ENCODE measurements at regions not wholly inside any gene's neighbourhood (a gene's known extent, or its start where the extent isn't known, plus 50 kb on each side); places are given as distances from the start of the nearest gene placed in this dataset.

DNA sequence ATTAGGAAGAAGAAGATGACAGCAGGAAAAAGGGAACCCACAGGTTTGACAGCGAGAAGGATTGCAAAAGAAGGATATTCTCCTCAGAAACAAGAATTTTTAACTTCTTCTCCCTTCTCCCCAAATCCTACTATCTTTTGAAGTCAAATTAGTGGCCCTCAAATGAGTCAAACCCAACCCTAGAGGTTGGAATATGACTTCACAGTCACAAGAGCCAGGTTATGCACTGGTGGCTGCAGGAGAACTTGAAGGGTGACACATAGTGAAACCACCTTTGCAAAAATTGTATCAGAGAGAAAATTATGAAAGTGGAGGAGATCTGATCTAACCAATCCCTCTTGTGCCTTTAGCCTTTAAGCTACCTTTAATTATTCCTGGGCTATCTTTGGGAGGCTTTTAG lies 386.2 kb upstream of the CCDC196 start:
- no peak for DNase-seq (ENCODE audit: low read depth in 1 of 2, low spot score in 1 of 2)

DNA sequence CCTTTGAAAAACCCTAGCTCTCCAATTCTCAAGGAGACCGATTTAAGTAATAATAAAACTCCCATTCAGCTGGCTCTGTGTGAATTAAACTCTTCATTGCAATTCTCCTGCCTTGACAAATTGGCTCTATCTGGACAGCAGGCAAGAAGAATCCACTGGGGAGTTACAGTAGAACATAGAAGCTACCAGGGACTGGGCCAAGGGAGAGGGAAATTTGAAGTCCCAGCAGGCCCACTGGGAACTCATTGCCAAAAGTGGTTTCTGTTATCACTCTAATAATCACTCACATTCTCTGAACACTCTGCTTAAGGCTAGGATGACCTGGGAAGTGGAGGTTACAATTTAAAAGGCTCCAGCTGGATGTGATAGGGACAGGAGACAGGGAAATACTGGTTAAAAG lies 384.5 kb upstream of the CCDC196 start:
- no peak for DNase-seq (ENCODE audit: low read depth in 1 of 2, low spot score in 1 of 2)

DNA sequence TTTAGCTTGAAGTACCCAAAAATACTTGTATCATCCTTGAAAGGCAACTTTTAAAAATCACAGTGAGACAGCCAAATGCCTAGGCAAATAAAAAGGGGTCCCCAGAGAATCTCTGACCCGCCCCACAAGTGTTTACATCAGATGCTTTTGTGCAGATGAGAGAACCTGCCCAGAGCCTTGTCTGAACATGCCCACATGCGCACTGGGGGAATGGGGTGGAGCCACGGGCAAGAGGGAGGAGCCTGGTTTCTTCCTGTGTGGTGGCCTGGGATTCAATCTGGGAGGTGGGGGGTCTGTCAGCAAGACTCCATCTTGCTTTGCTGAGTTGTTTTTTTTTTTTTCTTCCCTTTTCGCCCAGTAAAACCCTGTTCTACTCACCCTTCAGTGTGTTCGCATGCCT lies 381.7 kb upstream of the CCDC196 start:
- no peak for DNase-seq (ENCODE audit: low read depth in 1 of 2, low spot score in 1 of 2)

DNA sequence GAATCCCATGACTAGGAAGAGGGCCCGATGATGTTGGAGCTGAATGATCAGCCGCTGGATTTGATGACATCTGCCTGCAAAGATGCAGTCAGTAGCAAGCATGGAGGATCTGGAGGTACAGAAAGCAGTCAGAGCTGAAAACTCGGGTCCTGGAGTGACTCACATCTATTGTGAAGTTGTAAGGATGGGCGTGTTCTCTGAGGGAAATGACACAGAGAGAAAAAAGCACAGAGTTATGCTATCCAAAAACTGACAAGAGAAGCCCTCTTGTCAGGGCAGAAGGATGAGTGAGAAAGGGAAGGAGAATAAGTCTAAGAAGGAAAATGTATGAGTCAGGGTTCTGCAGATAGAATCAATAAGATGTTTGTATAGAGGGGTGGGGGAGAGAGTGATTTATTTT lies 380.4 kb upstream of the CCDC196 start:
- DNase-seq (ENCODE audit: low read depth in 1 of 2, low spot score in 1 of 2) = no peak

DNA sequence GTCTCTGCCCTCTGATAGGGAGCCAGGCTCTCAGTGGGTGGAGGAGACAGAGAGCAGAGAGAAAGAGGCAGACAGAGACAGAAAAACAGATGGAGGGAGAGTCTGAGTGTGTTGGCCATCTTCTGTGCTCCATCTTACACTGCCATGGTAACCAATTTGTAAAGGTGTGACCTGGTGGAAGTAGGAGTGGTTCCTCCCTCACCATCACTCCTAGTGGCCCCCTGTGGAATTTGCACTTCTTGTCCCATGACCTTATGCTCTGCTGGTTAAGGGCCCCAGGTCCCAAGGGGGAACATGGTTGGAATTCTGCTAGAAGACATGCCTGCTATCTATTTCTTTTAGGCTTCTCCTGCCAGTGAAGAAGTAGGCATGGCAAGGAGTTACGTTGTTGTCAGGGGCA lies 376.7 kb upstream of the CCDC196 start:
- no peak for DNase-seq (ENCODE audit: low read depth in 1 of 2, low spot score in 1 of 2)

DNA sequence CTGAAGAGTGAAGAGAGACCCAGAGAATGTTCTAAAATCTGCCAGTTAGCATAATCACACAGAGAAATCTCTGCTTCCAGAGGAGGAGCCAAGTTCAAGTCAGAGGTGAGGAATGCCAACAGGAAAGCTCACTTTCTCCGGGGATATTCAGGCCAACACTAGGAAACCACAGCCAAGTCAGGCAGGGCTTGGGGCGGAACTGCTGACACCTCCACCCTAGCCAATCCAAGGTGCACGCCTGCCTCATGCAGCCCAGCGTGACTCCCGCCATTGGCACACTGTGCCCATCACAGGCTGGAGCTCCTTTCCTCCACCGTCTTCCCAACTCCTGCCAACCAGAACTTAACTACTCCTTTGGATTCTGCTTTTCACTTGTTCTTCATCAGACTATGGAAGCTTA lies 374.3 kb upstream of the CCDC196 start:
- no peak for DNase-seq (ENCODE audit: low read depth in 1 of 2, low spot score in 1 of 2)

DNA sequence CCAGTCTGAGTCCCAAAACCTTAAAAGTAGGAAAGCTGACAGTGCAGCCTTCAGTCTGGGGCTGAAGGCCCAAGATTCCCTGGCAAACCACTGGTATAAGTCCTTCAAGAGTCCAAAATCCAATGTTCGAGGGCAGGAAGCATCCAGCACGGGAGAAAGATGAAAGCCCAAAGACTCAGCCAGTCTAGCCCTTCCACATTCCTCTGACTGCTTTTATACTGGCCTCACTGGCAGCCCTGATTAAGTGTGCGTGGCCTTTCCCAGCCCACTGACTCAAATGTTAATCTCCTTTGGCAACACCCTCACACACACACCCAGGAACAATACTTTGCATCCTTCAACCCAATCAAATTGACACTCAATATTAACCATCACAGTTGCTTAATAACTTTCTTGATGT lies 372.1 kb upstream of the CCDC196 start:
- no peak for DNase-seq (ENCODE audit: low read depth in 1 of 2, low spot score in 1 of 2)

DNA sequence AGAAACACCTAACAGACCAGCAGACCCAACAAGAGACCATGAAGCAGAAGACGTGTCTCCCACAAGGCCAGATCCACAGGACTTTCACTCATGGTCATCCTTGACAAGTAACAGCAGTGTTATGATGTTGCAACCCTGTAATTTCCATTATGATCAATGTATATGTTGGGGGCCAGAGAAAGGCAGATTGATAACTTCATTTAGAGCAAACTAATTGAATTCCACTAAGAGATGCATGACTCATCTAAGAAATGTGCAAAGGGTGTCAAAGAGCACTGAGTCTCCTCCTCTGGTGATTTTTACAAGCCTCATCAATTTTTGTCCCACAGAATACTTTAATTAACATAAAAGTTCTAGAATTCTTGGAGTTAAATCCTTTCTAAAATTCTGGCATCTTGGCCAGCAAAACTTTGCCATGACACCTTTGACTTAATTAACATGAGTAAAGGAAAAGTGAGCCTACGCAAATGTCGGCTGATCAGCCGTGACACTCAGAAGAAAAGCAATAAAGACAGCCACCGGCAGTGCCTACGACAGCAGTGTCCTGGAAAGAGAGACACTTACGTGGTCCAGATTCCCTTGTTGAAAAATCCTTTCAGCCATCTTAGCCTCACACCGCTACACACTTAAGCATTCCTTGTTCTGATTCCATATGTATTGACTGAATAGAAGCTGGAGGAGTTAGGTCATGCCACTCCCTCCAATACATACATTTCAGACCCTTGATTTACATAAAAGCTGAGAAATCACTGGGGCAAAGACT lies 370.2 kb upstream of the CCDC196 start:
- DNase-seq (ENCODE audit: low read depth in 1 of 2, low spot score in 1 of 2) = no peak

DNA sequence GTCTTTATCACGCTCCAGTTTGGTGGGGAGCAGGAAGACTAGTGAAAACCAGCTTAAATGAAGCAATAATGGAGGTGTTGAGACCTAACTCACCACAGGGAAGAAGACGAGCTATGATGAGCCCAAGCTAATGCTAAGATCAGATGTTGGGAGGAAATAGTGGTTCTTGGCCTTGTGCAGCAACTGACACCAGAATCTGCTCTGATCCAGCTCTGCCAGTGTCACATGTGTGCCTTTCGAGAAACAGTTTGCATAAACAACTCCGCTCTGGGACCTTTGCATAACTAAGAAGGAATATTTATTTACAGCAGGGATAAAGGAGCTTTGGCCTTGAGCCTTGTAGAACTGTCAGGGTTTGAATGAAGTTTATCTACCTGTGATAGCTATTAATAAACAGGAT lies 369.4 kb upstream of the CCDC196 start:
- no peak for DNase-seq (ENCODE audit: low read depth in 1 of 2, low spot score in 1 of 2)

DNA sequence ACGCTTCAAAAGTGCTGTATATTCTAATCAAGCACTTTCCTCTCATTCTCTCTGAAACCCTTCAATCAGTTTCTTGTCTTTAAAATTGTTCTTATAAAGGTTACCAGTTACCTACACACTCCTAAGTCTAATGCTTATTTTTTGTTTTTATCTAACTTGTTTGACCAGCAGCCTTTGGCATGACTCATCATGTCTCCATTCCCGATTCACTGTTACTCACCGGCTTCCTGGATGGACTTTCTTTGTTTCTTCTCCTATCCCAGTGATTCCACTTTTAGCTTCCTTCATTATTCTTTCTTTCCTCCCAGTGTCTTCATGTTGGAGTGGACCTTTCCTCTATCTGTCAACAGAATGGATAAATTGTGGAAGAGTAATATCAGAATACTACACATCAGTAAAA lies 368.6 kb upstream of the CCDC196 start:
- DNase-seq (ENCODE audit: low read depth in 1 of 2, low spot score in 1 of 2) = no peak

DNA sequence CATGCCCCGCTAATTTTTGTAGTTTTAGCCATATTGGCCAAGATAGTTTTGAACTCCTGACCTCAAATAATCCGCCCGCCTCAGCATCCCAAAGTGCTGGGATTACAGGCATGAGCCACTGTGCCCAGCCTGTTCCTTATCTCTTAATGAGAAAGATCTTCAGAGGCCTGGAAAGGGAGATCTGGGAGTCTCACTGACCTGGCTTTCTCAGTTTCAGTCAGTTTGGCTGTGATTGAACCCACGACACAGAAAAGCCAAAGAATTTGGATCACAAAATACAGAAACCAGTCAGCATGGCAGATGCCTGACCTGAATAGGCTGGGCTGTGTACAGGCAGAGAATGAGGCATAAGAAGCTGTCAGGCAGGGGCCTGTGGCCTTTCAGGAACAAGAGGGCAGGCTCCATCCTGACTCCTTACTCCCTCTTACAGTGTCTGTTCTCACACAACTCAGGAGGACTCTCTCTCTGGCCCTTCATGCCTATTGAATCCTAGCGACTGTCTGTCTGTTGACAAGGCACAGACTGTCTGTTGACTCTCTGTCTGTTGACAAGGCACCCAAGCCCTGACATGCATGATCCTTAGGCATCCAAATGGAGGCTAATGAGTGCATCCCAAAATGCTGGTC lies 366.5 kb upstream of the CCDC196 start:
- DNase-seq (ENCODE audit: low read depth in 1 of 2, low spot score in 1 of 2) = no peak

DNA sequence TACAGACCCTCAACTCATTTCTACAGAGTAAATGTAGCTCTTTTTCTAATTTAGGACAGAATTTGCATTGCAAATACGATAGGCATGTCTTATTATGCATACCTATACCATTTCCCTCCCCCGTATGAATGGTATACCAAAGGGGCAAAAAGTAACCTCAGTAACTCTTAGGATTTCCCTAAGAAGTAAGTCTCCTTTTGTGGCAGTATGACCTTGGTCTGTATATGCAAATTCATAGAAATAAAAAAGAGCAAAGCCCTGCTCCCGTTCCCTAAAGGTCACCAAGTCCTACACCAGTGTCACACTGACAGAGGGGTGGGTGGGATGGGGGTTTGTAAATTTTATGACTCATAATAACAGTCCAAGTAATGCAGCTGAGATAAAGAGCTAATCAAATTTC lies 365.8 kb upstream of the CCDC196 start:
- DNase-seq (ENCODE audit: low read depth in 1 of 2, low spot score in 1 of 2) = no peak

DNA sequence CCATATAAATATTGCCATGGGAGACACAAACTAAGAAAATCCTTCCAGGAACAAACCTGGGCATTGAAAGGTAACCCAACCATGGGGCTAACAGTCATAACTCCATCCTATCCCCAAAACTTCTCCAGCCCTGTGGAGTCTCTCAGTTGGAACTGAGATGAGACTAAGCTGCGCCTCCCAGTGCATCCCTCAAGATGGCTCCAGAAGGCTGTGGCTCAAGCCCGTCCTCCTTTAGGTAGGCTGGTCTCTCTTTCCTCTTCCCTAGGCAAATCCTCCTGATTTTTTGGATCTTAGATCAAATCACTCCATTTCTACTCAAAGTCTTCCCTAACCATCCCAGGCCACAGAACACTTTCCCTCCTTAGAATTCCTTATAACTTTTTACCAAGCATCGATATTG lies 364.3 kb upstream of the CCDC196 start:
- DNase-seq (ENCODE audit: low read depth in 1 of 2, low spot score in 1 of 2) = no peak

DNA sequence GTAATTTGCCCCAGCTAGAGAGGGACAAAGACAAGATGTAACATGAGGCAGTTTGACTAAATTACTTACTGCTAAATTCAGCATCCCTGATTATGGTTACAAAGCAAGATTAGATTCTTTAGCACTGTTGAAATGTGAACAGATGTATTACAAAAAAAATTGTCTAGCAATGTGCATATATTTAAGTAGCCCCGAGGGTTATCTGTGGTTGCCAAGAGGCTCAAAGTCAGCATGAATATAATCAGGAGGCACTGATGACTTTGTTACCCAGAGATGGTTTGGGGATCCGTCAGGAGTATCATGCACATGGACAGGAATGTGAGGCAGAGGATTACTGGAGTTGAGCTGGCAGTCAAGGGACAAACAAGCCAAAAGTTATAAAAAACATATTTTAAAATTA lies 356.9 kb upstream of the CCDC196 start:
- DNase-seq (ENCODE audit: low read depth in 1 of 2, low spot score in 1 of 2) = no peak

DNA sequence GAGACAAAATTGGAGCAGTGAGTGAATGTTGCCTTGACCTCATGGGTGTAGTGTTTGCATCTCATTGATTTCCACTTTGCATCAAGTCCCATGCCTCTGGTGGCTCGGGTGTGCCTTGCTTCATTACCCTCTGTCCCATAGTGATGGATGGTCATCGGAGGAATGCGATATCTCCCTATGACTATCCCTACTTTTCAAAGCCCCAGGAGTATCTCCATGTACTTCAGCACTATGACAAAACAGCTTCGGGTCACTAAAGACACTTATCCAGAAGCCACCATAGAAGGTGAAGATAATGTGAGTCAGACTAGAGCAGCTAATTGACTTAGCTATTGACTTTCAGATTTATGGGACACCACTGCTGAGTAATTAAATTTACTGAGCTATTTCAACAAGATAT lies 355.1 kb upstream of the CCDC196 start:
- no peak for DNase-seq (ENCODE audit: low read depth in 1 of 2, low spot score in 1 of 2)

DNA sequence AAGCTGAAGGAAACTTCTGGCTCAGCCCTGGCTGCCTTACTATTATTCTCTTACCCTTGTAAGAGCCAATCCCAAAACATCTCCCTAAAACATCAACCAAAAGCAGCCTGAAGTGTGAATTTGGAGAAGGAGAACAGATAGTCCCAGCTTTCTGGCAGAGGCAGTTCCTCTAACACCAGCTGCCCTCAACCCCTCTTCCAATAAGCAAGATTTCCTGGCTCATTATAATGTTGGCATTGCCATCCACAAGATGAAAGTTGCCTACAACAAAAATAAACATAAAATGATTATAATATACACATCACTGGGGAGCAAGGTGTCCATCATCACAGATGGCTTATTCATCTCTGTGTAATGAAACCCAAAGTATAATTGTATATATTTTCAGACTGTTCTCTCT lies 352.5 kb upstream of the CCDC196 start:
- DNase-seq (ENCODE audit: low read depth in 1 of 2, low spot score in 1 of 2) = no peak

DNA sequence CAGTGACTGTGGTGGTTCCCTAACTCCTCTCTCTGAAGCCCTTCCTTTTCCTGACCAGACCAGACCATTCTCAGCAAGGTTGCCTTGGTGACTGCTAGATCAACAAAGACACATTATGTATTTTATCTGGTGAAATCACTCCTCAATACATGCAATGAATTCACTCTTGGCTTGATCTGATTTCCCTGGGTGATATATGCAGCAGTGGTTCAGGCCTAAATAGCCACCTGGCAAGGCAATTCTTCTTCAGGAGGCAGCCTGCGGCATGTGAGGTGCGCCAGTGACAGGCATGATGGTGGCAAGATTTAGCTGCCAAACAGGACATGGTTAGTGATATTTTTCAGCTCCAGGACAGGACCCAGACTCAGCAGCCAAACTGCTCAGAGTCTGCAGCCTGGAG lies 350.3 kb upstream of the CCDC196 start:
- no peak for DNase-seq (ENCODE audit: low read depth in 1 of 2, low spot score in 1 of 2)

DNA sequence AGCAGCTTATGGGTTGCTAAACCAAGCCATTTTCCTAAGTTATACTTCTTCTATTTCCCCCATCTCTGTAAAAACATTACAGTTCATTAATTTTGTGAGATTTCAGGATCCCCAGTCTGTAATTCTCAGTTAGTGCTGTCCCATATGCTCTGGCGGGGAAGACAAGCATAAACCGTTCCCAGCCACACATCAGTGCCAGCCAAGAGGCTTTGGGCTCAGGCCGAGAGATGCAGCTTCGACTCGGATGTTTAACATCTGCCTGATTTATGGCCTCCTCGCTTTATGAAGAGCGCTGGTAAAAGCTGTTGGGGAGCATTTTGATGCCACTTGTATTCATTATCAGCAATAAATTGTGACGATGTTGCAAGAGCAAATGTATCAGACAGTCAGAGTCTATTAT lies 349.1 kb upstream of the CCDC196 start:
- no peak for DNase-seq (ENCODE audit: low read depth in 1 of 2, low spot score in 1 of 2)

DNA sequence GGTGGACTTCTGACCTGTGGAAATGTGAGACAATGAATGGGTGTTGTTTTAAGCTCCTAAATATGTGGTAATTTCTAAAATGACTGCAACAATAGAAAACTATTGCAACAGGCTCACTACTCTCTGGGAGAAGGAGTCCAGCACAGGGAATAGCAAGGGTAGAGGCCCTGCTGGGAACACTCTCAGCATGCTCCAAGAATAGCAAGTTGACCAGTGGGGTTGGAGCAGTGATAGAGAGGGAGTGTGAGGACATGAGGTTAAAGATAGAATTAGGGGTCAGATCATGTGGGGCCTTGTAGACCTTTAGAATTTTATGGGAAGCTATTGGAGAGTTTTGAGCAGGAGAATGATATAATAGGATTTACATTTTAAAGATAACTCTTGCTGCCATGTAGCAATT lies 346.7 kb upstream of the CCDC196 start:
- no peak for DNase-seq (ENCODE audit: low read depth in 1 of 2, low spot score in 1 of 2)

DNA sequence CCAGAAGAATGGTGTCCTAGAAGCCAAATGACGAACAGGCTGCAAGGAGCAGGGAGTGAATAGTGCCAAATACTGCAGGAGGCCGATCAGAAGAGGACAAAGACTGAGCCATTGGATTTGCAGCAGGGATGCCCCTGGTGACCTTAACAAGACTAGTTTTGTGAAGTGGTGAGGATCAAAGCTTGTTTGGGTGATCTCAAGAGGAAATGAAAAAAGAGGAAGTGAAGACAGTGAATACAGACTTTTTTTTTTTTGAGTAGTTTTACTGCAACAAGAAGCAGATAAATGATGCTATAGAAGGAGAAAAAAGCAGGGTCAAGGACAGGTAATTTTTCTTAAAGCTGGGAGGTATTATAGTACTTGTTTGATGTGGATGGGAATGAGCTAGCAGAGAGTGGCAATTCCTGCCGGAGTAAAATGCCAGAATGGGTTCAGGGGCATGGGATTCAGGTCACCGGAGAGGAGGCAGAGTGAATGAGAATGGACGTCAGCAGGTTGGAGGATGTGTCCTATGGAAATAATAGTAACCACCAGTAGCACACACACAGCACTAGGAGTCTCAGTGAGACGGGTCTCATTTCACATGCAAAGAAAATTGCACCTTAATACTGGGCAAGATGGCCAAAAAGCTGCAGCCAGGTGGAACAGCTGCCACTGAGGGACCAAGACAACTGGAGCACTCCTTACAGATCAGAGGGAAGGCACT lies 345.8 kb upstream of the CCDC196 start:
- DNase-seq (ENCODE audit: low read depth in 1 of 2, low spot score in 1 of 2) = no peak

DNA sequence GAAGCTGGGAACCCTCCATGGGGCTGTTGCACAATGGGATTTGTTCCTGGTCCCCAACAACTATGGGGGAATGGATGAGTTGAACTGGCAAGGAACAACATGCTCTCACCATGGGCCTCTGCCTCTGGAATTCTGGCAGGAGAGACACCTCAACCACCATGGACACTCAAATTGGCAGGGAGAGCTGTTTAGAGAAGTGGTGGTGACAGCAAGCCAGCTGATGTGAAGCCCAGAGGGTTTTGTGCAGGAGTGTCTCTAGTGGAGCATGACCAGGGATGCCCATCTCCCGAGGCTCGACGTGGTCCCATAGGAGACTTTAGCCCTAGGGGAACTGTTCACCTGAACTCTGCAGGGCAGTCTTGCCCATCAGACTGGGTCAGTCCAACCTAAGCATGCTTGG lies 345.2 kb upstream of the CCDC196 start:
- no peak for DNase-seq (ENCODE audit: low read depth in 1 of 2, low spot score in 1 of 2)

DNA sequence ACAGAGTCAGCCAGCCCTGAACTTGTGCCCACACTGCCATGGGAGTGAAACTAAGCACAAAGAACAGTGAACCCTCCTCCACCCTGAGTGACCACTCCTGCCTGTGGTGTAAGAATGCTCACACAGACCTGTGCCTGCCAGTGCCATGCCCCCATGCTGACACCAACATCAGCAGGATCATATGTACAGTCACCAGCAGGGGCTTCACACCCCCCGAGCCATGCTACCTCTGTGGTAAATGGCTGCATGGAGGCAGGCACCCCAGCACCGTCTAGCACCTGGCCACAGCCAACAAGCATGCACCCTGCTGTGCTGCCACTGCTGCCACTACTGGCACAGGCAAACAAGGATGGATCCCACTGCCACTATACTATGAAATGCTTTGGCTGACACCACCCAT lies 344.4 kb upstream of the CCDC196 start:
- DNase-seq (ENCODE audit: low read depth in 1 of 2, low spot score in 1 of 2) = no peak

All from activated CD4-positive, alpha-beta T cell treated with anti-CD3 and anti-CD28 coated beads, Interleukin-2, amount 50 U/mL, for 24 hours (primary cell).